LHCN-M2 (cell line): ENCODE measurements at regions not wholly inside any gene's neighbourhood (a gene's known extent, or its start where the extent isn't known, plus 50 kb on each side); places are given as distances from the start of the nearest gene placed in this dataset.
"Not testable (repeated sequence)": the region's sequence is repeated elsewhere in the genome, so short reads cannot be mapped to it uniquely, and the experiment has no call there.

ENCODE experiments used
- DNase-seq: peaks from one replicate; pipeline ENCODE4 v3.0.0-alpha.2; 2012; ENCODE audit warnings: low read depth

GRCh38 chr7:68364886-68365625, 1233.2 kb upstream of the AUTS2 start:
- no peak for DNase-seq

GRCh38 chr7:68371985-68372384, 1226.3 kb upstream of the AUTS2 start:
- DNase-seq, result no peak

- no peak for DNase-seq
These were observed 1222.1 kb upstream of the AUTS2 start for GRCh38 chr7:68376131-68376661.

- DNase-seq, result no peak
These were observed 1216.5 kb upstream of the AUTS2 start for GRCh38 chr7:68381731-68382130.

GRCh38 chr7:68384581-68384980, 1213.7 kb upstream of the AUTS2 start:
- DNase-seq, result no peak

GRCh38 chr7:68393051-68393450, 1205.2 kb upstream of the AUTS2 start:
- DNase-seq, result no peak

- DNase-seq, result no peak
These were observed 1204.1 kb upstream of the AUTS2 start for GRCh38 chr7:68394131-68394530.

GRCh38 chr7:68399991-68400590, 1198.2 kb upstream of the AUTS2 start:
- DNase-seq, result no peak

GRCh38 chr7:68400783-68401182, 1197.5 kb upstream of the AUTS2 start:
- DNase-seq, result no peak

- DNase-seq, result no peak
These were observed 1197.0 kb upstream of the AUTS2 start for GRCh38 chr7:68401313-68401712.

GRCh38 chr7:68406480-68406879, 1191.8 kb upstream of the AUTS2 start:
- DNase-seq, result no peak

GRCh38 chr7:68407460-68407859, 1190.8 kb upstream of the AUTS2 start:
- DNase-seq, result no peak

GRCh38 chr7:68408873-68409272, 1189.4 kb upstream of the AUTS2 start:
- DNase-seq, result no peak

GRCh38 chr7:68409851-68410250, 1188.4 kb upstream of the AUTS2 start:
- DNase-seq, result no peak

- not testable (repeated sequence) for DNase-seq
These were observed 1187.6 kb upstream of the AUTS2 start for GRCh38 chr7:68410693-68411092.

- no peak for DNase-seq
These were observed 1186.5 kb upstream of the AUTS2 start for GRCh38 chr7:68411742-68412141.

- no peak for DNase-seq
These were observed 1183.4 kb upstream of the AUTS2 start for GRCh38 chr7:68414631-68415425.

- no peak for DNase-seq
These were observed 1181.3 kb upstream of the AUTS2 start for GRCh38 chr7:68417002-68417401.

- no peak for DNase-seq
These were observed 1180.6 kb upstream of the AUTS2 start for GRCh38 chr7:68417659-68418058.

- DNase-seq, result no peak
These were observed 1177.7 kb upstream of the AUTS2 start for GRCh38 chr7:68420342-68421192.

GRCh38 chr7:68421712-68422111, 1176.6 kb upstream of the AUTS2 start:
- DNase-seq, result no peak
